ENCODE measurements at regions not wholly inside any gene's neighbourhood (a gene's known extent, or its start where the extent isn't known, plus 50 kb on each side); places are given as distances from the start of the nearest gene placed in this dataset.
"Not testable (repeated sequence)": the region's sequence is repeated elsewhere in the genome, so short reads cannot be mapped to it uniquely, and the experiment has no call there.

GRCh38 chr17:70375813-70376770, 206.8 kb downstream of the KCNJ2 start:
- DNase-seq, result no peak

GRCh38 chr17:70377654-70378053, 208.3 kb downstream of the KCNJ2 start:
- no peak for DNase-seq

- DNase-seq, result no peak
Observed at GRCh38 chr17:70378076-70378475, 208.7 kb downstream of the KCNJ2 start.

- no peak for DNase-seq
Observed at GRCh38 chr17:70379945-70380344, 210.6 kb downstream of the KCNJ2 start.

GRCh38 chr17:70381916-70382315, 212.6 kb downstream of the KCNJ2 start:
- DNase-seq, result not testable (repeated sequence)

GRCh38 chr17:70388326-70388725, 219.0 kb downstream of the KCNJ2 start:
- DNase-seq, result no peak

GRCh38 chr17:70389232-70389757, 220.0 kb downstream of the KCNJ2 start:
- DNase-seq, result not testable (repeated sequence)

GRCh38 chr17:70390049-70390448, 220.7 kb downstream of the KCNJ2 start:
- DNase-seq, result no peak

GRCh38 chr17:70394473-70395232, 225.3 kb downstream of the KCNJ2 start:
- no peak for DNase-seq

- peak; percentile 19 for DNase-seq
Observed at GRCh38 chr17:70405492-70406220, 236.3 kb downstream of the KCNJ2 start.

GRCh38 chr17:70407506-70407905, 238.2 kb downstream of the KCNJ2 start:
- DNase-seq, result no peak

GRCh38 chr17:70408768-70409167, 239.4 kb downstream of the KCNJ2 start:
- no peak for DNase-seq

- DNase-seq, result no peak
Observed at GRCh38 chr17:70414300-70414699, 245.0 kb downstream of the KCNJ2 start.

- no peak for DNase-seq
Observed at GRCh38 chr17:70420861-70421445, 251.6 kb downstream of the KCNJ2 start.

- no peak for DNase-seq
Observed at GRCh38 chr17:70422862-70423261, 253.5 kb downstream of the KCNJ2 start.

- no peak for DNase-seq
Observed at GRCh38 chr17:70423562-70423961, 254.2 kb downstream of the KCNJ2 start.

GRCh38 chr17:70426752-70427151, 257.4 kb downstream of the KCNJ2 start:
- no peak for DNase-seq

GRCh38 chr17:70434536-70435490, 265.5 kb downstream of the KCNJ2 start:
- no peak for DNase-seq

GRCh38 chr17:70437656-70438055, 268.3 kb downstream of the KCNJ2 start:
- no peak for DNase-seq

- DNase-seq, result no peak
Observed at GRCh38 chr17:70446446-70446845, 277.1 kb downstream of the KCNJ2 start.

- DNase-seq, result no peak
Observed at GRCh38 chr17:70447588-70447987, 278.3 kb downstream of the KCNJ2 start.

Measured in amniotic stem cell (primary cell).